ENCODE measurements at regions not wholly inside any gene's neighbourhood (a gene's known extent, or its start where the extent isn't known, plus 50 kb on each side); places are given as distances from the start of the nearest gene placed in this dataset.

- no peak for DNase-seq (ENCODE audit: low spot score)
Observed at GRCh38 chr3:88209356-88209755, 59.6 kb downstream of the C3orf38 start.

GRCh38 chr3:88211096-88211890 lies 61.5 kb downstream of the C3orf38 start:
- no peak for DNase-seq (ENCODE audit: low spot score)

GRCh38 chr3:88219138-88219792 lies 69.5 kb downstream of the C3orf38 start:
- peak; percentile 68 for DNase-seq (ENCODE audit: low spot score)

DNA sequence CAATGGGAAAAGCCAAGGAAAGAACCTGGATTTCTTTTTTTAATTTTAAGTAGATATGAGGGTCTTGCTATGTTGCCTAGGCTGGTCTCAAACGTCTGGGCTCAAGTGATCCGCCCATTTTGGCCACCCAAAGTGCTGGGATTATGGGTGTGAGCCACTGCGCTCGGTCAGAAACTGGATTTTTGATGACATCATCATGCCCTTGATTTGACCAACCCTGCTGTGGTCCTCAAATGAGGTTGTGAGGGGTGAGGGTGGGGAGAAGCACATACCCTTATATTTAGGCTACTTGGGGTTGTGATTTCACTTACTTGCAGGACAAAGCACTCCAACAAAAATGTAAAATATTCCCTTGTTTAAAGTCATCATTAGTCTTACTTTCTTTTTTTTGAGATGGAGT lies 70.4 kb downstream of the C3orf38 start:
- DNase-seq (ENCODE audit: low spot score) = no peak

DNA sequence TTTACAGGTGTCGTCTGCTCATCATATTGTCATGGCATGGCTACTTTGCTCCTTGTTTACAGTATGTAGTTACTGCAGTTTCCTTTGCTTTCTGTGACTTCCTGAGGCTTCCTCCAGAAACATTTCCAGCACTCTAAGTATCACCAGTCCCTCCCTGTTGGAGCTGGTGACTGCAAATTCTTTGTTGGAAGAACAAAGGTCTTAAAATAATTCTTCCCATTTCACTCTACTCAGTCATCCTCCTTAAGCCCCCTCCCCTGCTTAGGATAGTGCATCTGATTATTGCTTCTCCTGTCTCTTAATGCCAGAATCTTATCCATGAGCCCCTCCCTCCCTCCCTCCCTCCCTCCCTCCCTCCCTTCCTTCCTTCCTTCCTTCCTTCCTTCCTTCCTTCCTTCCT lies 72.0 kb downstream of the C3orf38 start:
- DNase-seq (ENCODE audit: low spot score) = no peak

DNA sequence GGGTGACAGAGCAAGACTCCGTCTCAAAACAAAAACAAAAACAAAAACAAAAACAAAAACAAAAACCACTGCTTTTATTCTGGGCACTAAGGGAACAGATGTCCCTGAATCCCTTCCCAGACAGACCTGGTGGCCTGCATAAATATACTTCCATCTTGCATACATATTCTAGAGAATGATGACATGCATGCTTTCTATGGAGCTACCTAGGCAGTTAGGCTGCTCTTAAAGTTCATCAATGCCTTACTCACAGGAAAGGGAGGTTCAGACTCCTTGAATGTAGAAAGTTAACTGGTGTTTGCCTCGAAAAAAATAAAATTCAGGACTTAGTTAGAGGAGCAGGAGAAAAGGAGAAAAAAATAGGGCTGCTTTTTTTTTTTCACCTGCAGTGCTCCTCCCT lies 72.6 kb downstream of the C3orf38 start:
- no peak for DNase-seq (ENCODE audit: low spot score)

- DNase-seq (ENCODE audit: low spot score) = no peak
Observed at GRCh38 chr3:88225326-88226008, 75.7 kb downstream of the C3orf38 start.

DNA sequence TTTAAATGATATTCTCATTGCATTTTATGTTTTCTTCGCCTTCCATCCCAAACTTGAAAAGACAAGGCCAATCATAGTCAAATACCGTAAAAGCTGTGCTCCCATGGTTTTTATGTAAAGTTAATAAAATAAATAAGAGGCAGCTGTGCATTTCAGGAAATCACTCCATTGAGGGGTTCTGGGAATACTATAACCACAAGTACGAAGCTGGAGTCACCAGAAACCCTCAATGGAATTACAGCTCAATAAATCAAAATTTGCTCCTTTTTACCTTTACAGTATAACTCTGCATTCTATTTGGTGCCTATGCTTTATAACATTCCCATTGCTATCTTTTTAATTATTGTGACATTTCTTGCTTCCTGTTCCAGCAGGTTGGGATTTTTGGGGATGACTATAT lies 77.2 kb downstream of the C3orf38 start:
- no peak for DNase-seq (ENCODE audit: low spot score)

GRCh38 chr3:88230638-88231037 lies 80.9 kb downstream of the C3orf38 start:
- no peak for DNase-seq (ENCODE audit: low spot score)

DNA sequence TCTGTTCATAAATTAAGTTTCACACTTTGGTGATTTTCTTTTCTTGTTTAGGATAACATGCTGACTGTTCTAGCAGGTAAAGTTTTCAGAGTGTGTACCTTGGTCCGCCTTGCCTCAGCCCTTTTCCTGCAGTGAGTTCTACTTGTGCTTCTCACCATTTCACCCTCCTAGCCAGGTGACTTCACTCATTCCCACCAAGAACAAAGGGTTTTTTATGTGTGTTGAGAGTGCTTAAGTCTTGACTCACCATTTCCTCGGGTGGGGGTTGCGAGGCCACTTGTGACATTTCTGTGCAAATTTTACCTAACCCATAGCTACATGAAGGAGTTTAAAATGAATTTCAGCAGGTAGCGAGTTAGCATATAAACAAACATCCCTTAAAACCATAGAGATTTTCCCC lies 81.4 kb downstream of the C3orf38 start:
- DNase-seq (ENCODE audit: low spot score) = peak; percentile 5

- no peak for DNase-seq (ENCODE audit: low spot score)
Observed at GRCh38 chr3:88231632-88232031, 81.9 kb downstream of the C3orf38 start.

DNA sequence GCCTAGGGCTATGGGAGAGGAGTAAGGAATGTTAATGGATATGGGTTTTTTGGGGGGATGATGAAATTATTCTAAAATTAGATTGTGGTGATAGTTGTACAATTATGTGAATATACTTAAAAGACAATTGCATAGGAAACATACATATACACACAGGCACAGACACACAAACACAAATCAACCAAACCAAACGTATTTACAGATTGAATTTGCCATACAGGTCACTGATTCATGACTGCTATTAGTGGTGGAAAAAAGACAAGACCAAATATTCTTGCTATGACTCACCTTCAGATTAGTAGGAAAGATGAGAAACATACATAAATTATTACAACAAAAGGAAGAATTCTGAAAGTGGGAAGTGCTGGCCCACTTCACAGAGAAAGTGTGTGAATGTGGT lies 85.3 kb downstream of the C3orf38 start:
- DNase-seq (ENCODE audit: low spot score) = no peak

GRCh38 chr3:88239870-88240269 lies 90.1 kb downstream of the C3orf38 start:
- DNase-seq (ENCODE audit: low spot score) = no peak

- DNase-seq (ENCODE audit: low spot score) = no peak
Observed at GRCh38 chr3:88248658-88249057, 98.9 kb downstream of the C3orf38 start.

DNA sequence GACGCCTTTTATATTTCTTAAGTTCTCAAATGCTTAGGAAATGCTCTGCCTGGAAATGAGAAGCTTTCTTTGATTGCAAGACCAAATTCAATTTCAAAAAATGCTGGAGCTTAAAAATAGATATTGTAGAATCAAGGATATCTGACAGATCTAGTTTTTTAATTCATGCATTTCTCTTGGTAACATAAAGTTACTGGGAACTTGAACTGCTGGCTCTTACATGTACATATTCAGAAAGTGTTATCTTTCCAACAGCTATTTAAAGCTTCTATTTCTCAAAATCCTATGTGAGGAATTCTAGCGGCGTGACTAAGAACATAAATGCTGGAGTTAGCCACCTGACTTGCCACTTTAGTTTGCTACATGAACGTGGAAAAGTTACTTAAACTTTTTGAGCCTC lies 109.3 kb downstream of the C3orf38 start:
- no peak for DNase-seq (ENCODE audit: low spot score)

DNA sequence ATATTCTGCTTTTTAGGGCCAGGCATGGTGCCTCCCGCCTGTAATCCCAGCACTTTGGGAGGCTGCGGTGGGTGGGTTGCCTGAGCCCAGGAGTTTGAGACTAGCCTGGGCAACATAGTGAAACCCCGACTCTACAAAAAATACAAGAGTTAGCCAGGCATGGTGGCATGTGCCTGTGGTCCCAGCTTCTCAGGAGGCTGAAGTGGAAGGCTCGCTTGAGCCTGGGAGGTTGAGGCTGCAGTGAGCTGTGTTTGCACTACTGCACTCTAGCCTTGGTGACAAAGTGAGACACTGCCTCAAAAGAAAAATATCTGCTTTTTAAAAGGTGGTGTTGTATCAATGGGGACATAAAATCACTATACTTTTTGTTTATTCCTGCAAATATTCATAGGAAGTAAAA lies 112.8 kb downstream of the C3orf38 start:
- no peak for DNase-seq (ENCODE audit: low spot score)

DNA sequence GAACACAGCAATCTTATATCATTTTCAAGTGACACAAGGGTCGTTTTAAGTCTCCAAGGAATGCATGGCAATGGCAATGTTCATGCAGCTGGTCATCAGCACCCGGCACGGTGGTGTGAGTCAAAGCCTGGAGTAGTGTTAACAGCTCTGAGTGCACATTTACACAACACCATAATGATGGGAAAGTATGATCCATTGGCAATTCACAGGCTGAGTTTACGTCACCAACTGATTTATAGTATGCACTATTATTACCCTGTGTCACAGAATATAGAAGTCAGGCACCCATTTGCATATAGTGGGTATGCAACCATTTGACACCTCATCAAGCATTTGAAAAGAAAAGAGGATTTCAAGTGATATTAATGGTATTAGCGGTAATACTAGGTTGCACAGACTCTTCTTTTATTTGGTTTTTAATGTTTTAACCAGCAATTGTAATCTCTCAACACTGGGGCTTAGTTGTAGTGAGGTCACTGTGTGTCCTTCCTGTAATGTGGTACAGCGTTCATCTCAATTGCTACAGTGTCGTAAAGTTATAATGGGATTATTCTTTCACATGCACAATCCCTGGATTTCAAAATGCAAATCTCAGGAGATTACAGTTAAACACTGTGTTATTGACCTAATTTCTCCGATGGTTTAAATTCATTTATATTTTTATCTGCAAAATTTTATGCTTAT lies 113.8 kb downstream of the C3orf38 start:
- DNase-seq (ENCODE audit: low spot score) = no peak

DNA sequence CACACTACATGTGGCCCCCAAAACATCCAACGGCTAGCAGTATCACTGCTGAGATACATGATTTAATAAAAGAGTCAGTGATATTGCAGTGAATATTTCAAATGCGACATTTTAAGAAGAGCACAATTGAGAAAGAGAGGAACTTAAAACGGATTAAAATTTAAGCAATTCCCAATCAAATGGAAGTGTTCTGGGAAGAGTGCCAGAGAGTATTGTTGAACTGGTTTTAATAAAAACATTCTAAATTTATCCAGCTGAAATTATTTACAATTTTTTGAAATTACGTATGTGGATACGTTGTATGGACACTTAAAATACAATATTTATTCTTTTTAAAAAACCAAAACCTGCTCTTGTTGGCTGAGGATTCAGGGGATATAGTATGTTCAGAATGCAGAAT lies 117.7 kb downstream of the C3orf38 start:
- no peak for DNase-seq (ENCODE audit: low spot score)

DNA sequence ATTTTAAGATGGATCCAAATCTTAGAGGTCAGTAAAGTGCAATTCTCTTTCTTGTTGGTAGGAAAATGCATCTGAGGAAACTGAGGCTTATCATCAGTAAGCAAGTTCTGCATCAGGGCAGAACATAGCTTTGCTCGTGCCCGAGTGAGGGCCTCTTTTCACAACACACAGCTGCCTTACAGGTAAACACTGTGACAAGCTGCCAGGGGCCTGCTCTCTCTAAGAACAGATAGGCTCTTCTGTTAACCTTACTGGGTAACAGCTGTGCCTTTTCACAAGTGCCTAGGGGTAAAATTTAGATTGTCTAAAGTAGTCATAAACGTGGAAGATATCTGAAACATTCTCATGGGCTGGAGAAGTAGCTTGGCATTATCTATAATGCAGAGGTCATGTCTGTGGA lies 118.1 kb downstream of the C3orf38 start:
- DNase-seq (ENCODE audit: low spot score) = no peak

- no peak for DNase-seq (ENCODE audit: low spot score)
Observed at GRCh38 chr3:88280326-88280725, 130.6 kb downstream of the C3orf38 start.

GRCh38 chr3:88282528-88283241 lies 132.9 kb downstream of the C3orf38 start:
- no peak for DNase-seq (ENCODE audit: low spot score)

DNA sequence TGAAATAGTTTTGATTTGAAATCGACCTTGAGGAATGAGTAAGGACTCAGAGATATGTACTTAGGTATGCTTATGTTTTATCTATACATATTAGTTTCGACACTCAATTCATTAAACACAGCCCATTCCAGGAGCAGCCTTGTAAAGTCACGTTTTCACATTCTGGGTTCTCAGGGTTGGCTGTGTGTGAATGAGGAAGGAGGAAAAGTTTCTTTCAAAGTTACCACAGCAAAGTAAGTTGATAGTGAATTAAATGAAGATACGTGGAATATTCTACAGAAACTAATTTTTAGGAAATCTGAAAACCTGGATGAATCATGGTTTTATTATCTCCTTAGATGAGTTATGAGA lies 133.5 kb downstream of the C3orf38 start:
- DNase-seq (ENCODE audit: low spot score) = no peak

Data from H4 (cell line).